K562 (cell line): ENCODE measurements at regions not wholly inside any gene's neighbourhood (a gene's known extent, or its start where the extent isn't known, plus 50 kb on each side); places are given as distances from the start of the nearest gene placed in this dataset.

Experiments
- BDP1 ChIP-seq: IDR thresholded peaks from 3 replicates; pipeline ENCODE4 v1.6.1; 2011; ENCODE audit not compliant: insufficient read length, insufficient read depth
- CREB1 ChIP-seq, 2 experiments: sonication (generic) in 1 of 2; formaldehyde crosslinking in 1 of 2; IDR thresholded peaks; 2 replicates each; pipeline versions ENCODE4 v1.6.1 to v1.8.0; 2012 to 2022; ENCODE audit warnings: inconsistent platforms in 1 of 2, mild to moderate bottlenecking in 1 of 2, missing genetic modification reagents in 1 of 2, moderate library complexity in 1 of 2
- ELF1 ChIP-seq: fragments of 200-800 bp; sonication (Bioruptor generic); IDR thresholded peaks from 2 replicates; pipeline ENCODE4 v1.6.1; 2016; ENCODE audit warnings: missing genetic modification characterization, missing compliant biosample characterization
- POLR2A ChIP-seq: fragments of 450-650 bp; conservative IDR thresholded peaks from 2 replicates; pipeline ENCODE4 v1.6.1; 2016
- POLR2AphosphoS5 ChIP-seq: IDR thresholded peaks from 2 replicates; pipeline ENCODE4 v1.6.1; 2011; ENCODE audit warnings: mild to moderate bottlenecking, low read depth, low read length, moderate library complexity; ENCODE audit not compliant: control insufficient read depth, insufficient read depth
- SIRT6 ChIP-seq: IDR thresholded peaks from one replicate; pipeline ENCODE4 v1.6.1; 2012; ENCODE audit warnings: low read depth, mild to moderate bottlenecking, control low read depth, inconsistent platforms, low read length, moderate library complexity
- TEAD4 ChIP-seq, 2 experiments: sonication (generic) in 1 of 2; formaldehyde crosslinking in 1 of 2; IDR thresholded peaks; 2 replicates each; pipeline versions ENCODE4 v1.6.1 to v1.8.0; 2012 to 2022; ENCODE audit warnings: borderline replicate concordance in 1 of 2, inconsistent platforms in 1 of 2, low read length in 1 of 2, mild to moderate bottlenecking in 1 of 2, missing genetic modification reagents in 1 of 2
- XRCC4 ChIP-seq: IDR thresholded peaks from one replicate; pipeline ENCODE4 v1.6.1; 2011; ENCODE audit not compliant: insufficient read depth, insufficient read length; ENCODE audit errors: extremely low read depth
- ZC3H11A ChIP-seq: IDR thresholded peaks from 2 replicates; pipeline ENCODE4 v1.6.1; 2012; ENCODE audit warnings: low read depth, low read length, improper control_type of control experiment
- ZNF140 ChIP-seq: fragments of 250-450 bp; sonication (Bioruptor Pico); IDR thresholded peaks from 2 replicates; pipeline ENCODE4 v1.8.0; 2021; ENCODE audit warnings: moderate library complexity, mild to moderate bottlenecking, inconsistent platforms
- TF ChIP-seq, protein P1 (sequence below), 3 experiments: IDR thresholded peaks in 2 of 3; conservative IDR thresholded peaks in 1 of 3; 2 replicates each; pipeline ENCODE4 v1.5.1; 2011 to 2012; ENCODE audit warnings: low read length in 3 of 3, mild to moderate bottlenecking in 3 of 3, control low read depth in 2 of 3, improper control_type of control experiment in 1 of 3, inconsistent platforms in 1 of 3, low read depth in 1 of 3, mixed read lengths in 1 of 3, moderate library complexity in 1 of 3; ENCODE audit not compliant: insufficient read depth in 2 of 3
- TF ChIP-seq, protein P2 (sequence below): IDR thresholded peaks from 2 replicates; pipeline ENCODE4 v1.6.1; 2016; ENCODE audit warnings: missing genetic modification characterization, missing compliant biosample characterization

- TF ChIP-seq POLR2AphosphoS5 (no peak), ZC3H11A (no peak), POLR2A (no peak), SIRT6 (no peak), XRCC4 (no peak), CREB1 (IDR thresholded peaks at IDR 0.05) (no peak), CREB1 (CRISPR knock-in tag; IDR thresholded peaks at IDR 0.05) (no peak), ELF1 (tag) (no peak), ZNF140 (CRISPR knock-in tag) (no peak), BDP1 (no peak), TEAD4 (IDR thresholded peaks at IDR 0.05; ENCODE audit: low read length) (no peak), TEAD4 (CRISPR knock-in tag; IDR thresholded peaks at IDR 0.05; ENCODE audit: borderline replicate concordance) (no peak)
- TF ChIP-seq, protein P1, sequence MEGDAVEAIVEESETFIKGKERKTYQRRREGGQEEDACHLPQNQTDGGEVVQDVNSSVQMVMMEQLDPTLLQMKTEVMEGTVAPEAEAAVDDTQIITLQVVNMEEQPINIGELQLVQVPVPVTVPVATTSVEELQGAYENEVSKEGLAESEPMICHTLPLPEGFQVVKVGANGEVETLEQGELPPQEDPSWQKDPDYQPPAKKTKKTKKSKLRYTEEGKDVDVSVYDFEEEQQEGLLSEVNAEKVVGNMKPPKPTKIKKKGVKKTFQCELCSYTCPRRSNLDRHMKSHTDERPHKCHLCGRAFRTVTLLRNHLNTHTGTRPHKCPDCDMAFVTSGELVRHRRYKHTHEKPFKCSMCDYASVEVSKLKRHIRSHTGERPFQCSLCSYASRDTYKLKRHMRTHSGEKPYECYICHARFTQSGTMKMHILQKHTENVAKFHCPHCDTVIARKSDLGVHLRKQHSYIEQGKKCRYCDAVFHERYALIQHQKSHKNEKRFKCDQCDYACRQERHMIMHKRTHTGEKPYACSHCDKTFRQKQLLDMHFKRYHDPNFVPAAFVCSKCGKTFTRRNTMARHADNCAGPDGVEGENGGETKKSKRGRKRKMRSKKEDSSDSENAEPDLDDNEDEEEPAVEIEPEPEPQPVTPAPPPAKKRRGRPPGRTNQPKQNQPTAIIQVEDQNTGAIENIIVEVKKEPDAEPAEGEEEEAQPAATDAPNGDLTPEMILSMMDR (IDR thresholded peaks at IDR 0.05 in 2 of 3, conservative IDR thresholded peaks at IDR 0.05 in 1 of 3; ENCODE audit: insufficient read depth in 2 of 3, low read depth in 1 of 3, low read length in 3 of 3), result no peak
- TF ChIP-seq, protein P2, sequence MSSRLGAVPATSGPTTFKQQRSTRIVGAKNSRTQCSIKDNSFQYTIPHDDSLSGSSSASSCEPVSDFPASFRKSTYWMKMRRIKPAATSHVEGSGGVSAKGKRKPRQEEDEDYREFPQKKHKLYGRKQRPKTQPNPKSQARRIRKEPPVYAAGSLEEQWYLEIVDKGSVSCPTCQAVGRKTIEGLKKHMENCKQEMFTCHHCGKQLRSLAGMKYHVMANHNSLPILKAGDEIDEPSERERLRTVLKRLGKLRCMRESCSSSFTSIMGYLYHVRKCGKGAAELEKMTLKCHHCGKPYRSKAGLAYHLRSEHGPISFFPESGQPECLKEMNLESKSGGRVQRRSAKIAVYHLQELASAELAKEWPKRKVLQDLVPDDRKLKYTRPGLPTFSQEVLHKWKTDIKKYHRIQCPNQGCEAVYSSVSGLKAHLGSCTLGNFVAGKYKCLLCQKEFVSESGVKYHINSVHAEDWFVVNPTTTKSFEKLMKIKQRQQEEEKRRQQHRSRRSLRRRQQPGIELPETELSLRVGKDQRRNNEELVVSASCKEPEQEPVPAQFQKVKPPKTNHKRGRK (tag), result no peak
Observed at GRCh38 chr1:55825461-55825860, 610.3 kb upstream of the USP24 start.
